OCI-LY3 (cell line): ENCODE measurements at regions not wholly inside any gene's neighbourhood (a gene's known extent, or its start where the extent isn't known, plus 50 kb on each side); places are given as distances from the start of the nearest gene placed in this dataset.

Experiments used
- H2AFZ ChIP-seq: fragments of 200-600, 300-600 bp; shearing (Covaris generic); 2 replicates; pipeline ENCODE4 v1.6.0; 2014; ENCODE audit warnings: antibody characterized with exemption, low read depth, low read length
- H3K27ac ChIP-seq: fragments of 200-600, 300-600 bp; sonication (generic); 2 replicates; pipeline ENCODE4 v1.5.1; 2014; ENCODE audit warnings: mild to moderate bottlenecking, low read length, moderate library complexity, mixed read lengths
- H3K27me3 ChIP-seq: fragments of 200-600, 300-600 bp; sonication (generic); 2 replicates; pipeline ENCODE4 v1.6.1; 2014; ENCODE audit warnings: low read depth, low read length, mixed read lengths
- H3K36me3 ChIP-seq: fragments of 200-600, 300-600 bp; sonication (generic); replicated peaks from 2 replicates; pipeline ENCODE3; 2014; ENCODE audit warnings: low read depth, low read length, mixed read lengths
- H3K4me1 ChIP-seq: fragments of 300-600, 200-600 bp; sonication (generic); 2 replicates; pipeline ENCODE4 v1.6.1; 2014; ENCODE audit warnings: low read length, mixed read lengths
- H3K4me2 ChIP-seq: fragments of 200-600, 300-600 bp; sonication (generic); 2 replicates; pipeline ENCODE4 v1.6.1; 2014; ENCODE audit warnings: low read length, mixed read lengths
- H3K4me3 ChIP-seq: fragments of 300-600, 200-600 bp; sonication (generic); 2 replicates; pipeline ENCODE4 v1.5.1; 2014; ENCODE audit warnings: antibody characterized with exemption, mild to moderate bottlenecking, low read length, moderate library complexity
- H3K79me2 ChIP-seq: fragments of 300-600, 200-600 bp; shearing (Covaris generic); 2 replicates; pipeline ENCODE4 v1.6.1; 2014; ENCODE audit warnings: mild to moderate bottlenecking, low read length, mixed read lengths
- H3K9ac ChIP-seq: fragments of 300-600, 200-600 bp; shearing (Covaris generic); 2 replicates; pipeline ENCODE4 v1.6.0; 2014; ENCODE audit warnings: mild to moderate bottlenecking, low read length, moderate library complexity
- H3K9me3 ChIP-seq: fragments of 200-600, 300-600 bp; shearing (Covaris generic); 2 replicates; pipeline ENCODE4 v1.6.1; 2014; ENCODE audit warnings: low read length, mixed read lengths; ENCODE audit not compliant: insufficient read depth
- H4K20me1 ChIP-seq: fragments of 200-600, 300-600 bp; sonication (generic); 2 replicates; pipeline ENCODE4 v1.6.1; 2016; ENCODE audit warnings: low read length, mixed read lengths; ENCODE audit not compliant: insufficient read depth
- CTCF ChIP-seq: fragments of 200-600, 300-600 bp; sonication (generic); IDR thresholded peaks from 2 replicates; pipeline ENCODE4 v1.5.1; 2014; ENCODE audit warnings: antibody characterized with exemption, low read length, low read depth
- EZH2phosphoT487 ChIP-seq: fragments of 200-600 bp; shearing (Covaris generic); IDR thresholded peaks from 2 replicates; pipeline ENCODE4 v1.6.1; 2018; ENCODE audit warnings: antibody characterized with exemption, mixed run types, low read depth

GRCh38 chr18:40673150-40673549 lies 1281.9 kb upstream of the PIK3C3 start:
- no peaks in the 10 kb centered on the region for H3K27me3 ChIP-seq
- H3K9ac ChIP-seq: no peak overlapping the region
- no peaks in the 10 kb centered on the region for H3K79me2 ChIP-seq
- no peaks in the 10 kb centered on the region for H3K4me1 ChIP-seq
- no peak overlapping the region for H3K4me3 ChIP-seq
- no peak for TF ChIP-seq EZH2phosphoT487
- TF ChIP-seq CTCF: no peak
- no peak overlapping the region for H3K4me2 ChIP-seq
- no peak overlapping the region for H2AFZ ChIP-seq
- no peaks in the 10 kb centered on the region for H3K9me3 ChIP-seq
- no peaks in the 10 kb centered on the region for H4K20me1 ChIP-seq
- H3K36me3 ChIP-seq: no peaks in the 10 kb centered on the region
- H3K27ac ChIP-seq: no peak overlapping the region

- no peaks in the 10 kb centered on the region for H3K9me3 ChIP-seq
- H3K4me1 ChIP-seq: no peaks in the 10 kb centered on the region
- no peak overlapping the region for H3K9ac ChIP-seq
- TF ChIP-seq EZH2phosphoT487: no peak
- TF ChIP-seq CTCF: no peak
- no peak overlapping the region for H3K27ac ChIP-seq
- no peak overlapping the region for H2AFZ ChIP-seq
- no peaks in the 10 kb centered on the region for H3K27me3 ChIP-seq
- H4K20me1 ChIP-seq: no peaks in the 10 kb centered on the region
- no peak overlapping the region for H3K4me3 ChIP-seq
- no peaks in the 10 kb centered on the region for H3K79me2 ChIP-seq
- H3K36me3 ChIP-seq: no peaks in the 10 kb centered on the region
- H3K4me2 ChIP-seq: no peak overlapping the region
These were observed 1282.4 kb upstream of the PIK3C3 start for GRCh38 chr18:40672590-40672989.

GRCh38 chr18:40670668-40671375 lies 1284.2 kb upstream of the PIK3C3 start:
- H3K9me3 ChIP-seq: peaks cover 3% of the 10 kb centered on the region; the same call in 1 of the 2 replicates
- H2AFZ ChIP-seq: no peak overlapping the region
- no peaks in the 10 kb centered on the region for H3K4me1 ChIP-seq
- no peaks in the 10 kb centered on the region for H3K79me2 ChIP-seq
- H3K27ac ChIP-seq: no peak overlapping the region
- no peaks in the 10 kb centered on the region for H3K36me3 ChIP-seq
- no peak overlapping the region for H3K4me2 ChIP-seq
- no peak overlapping the region for H3K9ac ChIP-seq
- no peak overlapping the region for H3K4me3 ChIP-seq
- no peaks in the 10 kb centered on the region for H3K27me3 ChIP-seq
- H4K20me1 ChIP-seq: no peaks in the 10 kb centered on the region
- TF ChIP-seq CTCF: no peak
- no peak for TF ChIP-seq EZH2phosphoT487

- Histone ChIP-seq H3K36me3 (no peaks in the 10 kb centered on the region), H3K27ac (no peak overlapping the region), H4K20me1 (no peaks in the 10 kb centered on the region), H3K4me2 (no peak overlapping the region), H3K9ac (no peak overlapping the region), H3K27me3 (no peaks in the 10 kb centered on the region), H3K79me2 (no peaks in the 10 kb centered on the region), H3K9me3 (peaks cover 5% of the 10 kb centered on the region; the same call in 1 of the 2 replicates), H2AFZ (no peak overlapping the region), H3K4me3 (no peak overlapping the region), H3K4me1 (no peaks in the 10 kb centered on the region)
- TF ChIP-seq EZH2phosphoT487: no peak
- TF ChIP-seq CTCF: no peak
These were observed 1292.1 kb upstream of the PIK3C3 start for GRCh38 chr18:40662898-40663437.
